HG02973 (cell line): ENCODE measurements at regions not wholly inside any gene's neighbourhood (a gene's known extent, or its start where the extent isn't known, plus 50 kb on each side); places are given as distances from the start of the nearest gene placed in this dataset.

Source experiments
- ATAC-seq: cut with Tn5 transposase; IDR thresholded peaks from one replicate; pipeline ENCODE4 v1.9.1; 2021; ENCODE audit warnings: moderate library complexity; ENCODE audit not compliant: unreplicated experiment

DNA sequence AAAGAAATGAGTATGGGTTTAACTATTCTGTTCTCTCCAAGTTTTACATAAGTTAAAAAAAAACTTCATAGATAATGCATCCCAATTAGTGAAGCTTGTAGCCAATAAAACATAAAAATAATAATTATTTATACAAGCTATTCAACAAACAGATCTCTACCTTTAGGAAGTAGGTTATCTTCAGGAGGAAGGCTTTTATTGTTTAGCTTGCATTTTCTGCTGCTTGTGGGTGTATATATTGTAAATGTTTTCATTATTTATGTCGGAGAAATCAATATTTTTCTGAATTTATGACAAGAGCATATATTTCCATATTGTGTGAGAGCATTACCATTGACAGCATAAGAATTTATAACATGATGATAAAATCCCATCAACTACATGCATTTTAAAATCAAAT, 208.3 kb downstream of the TRAM1L1 start:
- no peak for ATAC-seq

DNA sequence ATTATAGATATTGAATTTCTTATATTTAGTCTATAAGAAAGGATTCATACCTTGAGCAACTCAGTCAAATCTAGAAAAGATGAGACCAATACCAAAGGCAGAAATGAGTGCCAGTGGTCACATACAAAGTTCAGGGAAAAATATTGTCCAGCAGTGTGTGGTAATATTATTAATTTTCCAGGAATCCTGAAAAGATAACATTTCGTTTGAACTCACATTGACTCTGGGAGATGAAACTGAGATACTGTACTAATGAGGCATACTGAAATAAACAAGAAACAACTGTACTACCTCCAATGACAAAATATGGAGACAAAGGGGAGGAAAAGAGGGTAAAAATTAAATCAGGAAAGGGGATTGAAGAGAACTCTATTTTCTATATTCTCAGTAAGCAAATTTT, 212.4 kb downstream of the TRAM1L1 start:
- ATAC-seq, result no peak

DNA sequence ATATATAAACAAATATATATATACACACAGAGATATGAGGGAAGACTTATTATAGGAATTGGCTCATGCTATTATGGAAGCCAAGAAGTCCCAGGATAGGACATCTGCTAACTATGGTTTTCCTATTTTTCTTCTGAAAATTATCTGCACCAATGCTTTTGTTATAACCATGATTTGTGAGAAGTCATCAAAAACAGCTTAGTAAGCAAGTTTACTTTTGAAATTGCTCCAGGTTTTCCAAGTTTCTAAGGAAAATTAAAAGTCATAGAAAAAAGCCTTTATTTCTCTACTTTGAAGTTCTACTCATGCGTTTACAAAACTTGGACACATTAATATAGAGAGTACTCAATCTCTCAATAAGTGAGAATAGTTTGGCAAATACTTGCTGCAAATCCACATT, 213.1 kb downstream of the TRAM1L1 start:
- no peak for ATAC-seq

DNA sequence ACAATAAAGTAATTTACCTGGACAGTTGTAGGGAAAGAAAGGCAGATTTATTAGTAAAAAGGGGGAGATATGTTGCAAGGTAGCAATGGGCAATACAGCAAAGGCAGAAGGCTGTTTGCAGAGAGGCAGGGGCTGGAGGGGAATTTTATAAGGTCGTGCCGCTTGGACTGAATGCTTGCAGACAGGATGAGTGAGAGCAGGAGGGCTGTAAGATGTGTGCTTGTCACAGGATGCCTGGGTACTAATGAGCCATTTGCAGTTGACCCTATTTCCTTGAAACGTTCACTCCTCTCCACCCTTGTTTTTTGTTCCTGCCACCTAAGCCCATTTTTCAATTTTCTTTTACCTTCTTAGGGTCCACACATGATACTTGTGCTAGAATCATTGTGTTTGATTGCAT, 214.7 kb downstream of the TRAM1L1 start:
- no peak for ATAC-seq

DNA sequence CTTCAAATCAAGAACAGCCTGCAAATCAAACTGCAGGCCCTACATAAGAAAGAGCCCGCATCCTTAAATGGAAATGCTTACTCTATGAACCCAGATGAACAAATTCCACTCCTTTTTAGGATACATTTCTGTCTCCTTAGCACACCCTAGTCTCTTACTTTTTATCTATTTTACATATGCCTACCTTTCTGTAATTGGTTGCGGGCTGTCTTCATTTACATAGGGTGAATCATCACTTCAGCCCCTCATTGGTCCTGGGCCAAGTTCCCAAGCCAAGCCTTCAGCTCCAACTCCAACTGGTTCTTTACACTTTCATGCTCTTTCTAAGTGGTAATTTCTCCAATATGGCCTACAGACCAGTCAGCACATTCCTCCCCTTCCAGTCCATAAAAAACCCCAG, 219.3 kb downstream of the TRAM1L1 start:
- ATAC-seq, result no peak

DNA sequence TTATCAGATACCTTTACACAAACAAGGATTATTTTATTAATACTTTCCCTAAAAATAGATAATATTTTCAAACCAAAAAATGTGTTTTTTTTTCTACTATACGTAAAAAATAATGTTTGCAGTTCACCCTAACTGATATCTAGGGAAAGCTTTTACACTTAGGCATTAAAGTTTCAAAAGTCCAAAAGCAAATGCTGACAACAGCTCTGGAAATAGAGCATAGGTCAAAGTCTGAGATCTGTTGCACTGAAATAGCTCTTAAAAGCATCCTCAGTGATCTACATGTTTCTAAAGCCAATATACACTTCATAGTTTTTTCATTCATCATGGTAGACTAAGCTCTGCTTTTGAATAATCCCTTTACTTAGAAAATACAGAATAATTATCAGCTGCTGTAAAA, 222.8 kb downstream of the TRAM1L1 start:
- ATAC-seq, result no peak

DNA sequence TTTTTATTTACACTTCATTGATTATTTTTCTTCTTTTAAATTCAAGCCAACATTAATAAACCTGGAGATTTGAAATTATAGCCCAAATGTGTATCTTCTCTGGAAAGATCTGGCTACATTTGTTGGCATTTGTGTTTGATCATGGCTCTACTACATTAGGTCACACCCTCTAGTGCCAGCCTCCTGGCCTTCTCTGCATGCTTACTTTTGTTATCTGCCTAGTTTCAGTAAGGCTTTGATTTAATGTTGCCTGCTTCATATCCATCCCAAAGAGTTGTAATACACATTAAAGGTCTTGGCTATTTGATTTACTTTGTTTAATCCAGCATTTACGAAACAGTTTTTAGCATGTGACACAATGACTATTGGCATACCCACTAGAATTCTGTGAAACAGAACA, 224.5 kb downstream of the TRAM1L1 start:
- ATAC-seq, result no peak

DNA sequence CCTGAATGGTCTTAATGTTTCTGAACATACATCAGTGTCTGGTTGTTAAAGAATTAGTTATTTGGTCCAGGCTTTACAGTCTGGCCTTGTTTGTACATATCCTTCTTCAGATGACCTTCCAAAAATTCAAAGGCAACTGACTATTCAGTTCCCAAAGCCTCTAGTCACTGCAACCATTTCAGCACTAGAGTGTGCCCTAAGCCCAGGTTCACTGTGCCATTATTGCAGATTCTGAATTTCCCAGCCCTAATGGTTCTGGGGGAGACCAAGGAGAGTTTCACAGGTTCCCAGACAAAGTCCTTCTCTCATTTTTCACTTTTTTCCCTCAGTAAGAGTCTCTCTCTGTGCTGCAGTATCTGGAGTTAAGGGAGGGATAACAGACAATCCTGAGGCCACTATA, 235.8 kb downstream of the TRAM1L1 start:
- no peak for ATAC-seq

DNA sequence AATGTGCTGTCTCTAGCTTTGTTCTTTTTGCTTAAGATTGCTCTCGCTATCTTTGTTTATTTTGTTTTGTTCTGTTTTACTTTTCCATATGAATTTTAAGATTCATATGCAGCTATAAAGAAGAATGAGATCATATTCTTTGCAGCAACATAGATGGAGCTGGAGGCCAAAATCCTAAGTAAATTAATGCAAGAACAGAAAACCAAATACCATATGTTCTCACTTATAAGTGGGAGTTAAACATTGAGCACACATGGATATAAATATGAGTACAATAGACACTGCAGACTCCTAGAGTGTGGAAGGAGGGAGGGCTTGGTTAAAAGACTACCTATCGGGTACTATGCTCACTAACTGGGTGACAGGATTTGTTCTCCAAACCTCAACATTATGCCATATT, 237.8 kb downstream of the TRAM1L1 start:
- no peak for ATAC-seq

DNA sequence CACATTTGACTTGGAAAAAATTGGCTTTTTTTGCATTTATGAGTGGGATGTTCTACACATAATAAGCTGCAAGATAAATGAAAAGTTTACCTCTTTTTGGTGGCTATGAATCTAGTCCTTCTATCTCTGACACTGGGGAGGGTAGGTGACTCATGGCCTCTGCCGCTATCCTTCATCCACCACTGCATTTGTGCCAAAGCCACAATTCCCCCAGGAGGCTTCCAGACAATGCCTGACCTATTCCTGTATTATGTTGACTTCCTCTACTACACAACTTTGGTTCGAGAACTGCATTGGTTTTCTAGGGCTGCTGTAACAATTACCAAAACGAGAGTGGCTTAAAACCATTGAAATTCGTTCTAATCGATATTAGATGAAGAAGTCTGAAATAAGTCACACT, 245.6 kb downstream of the TRAM1L1 start:
- no peak for ATAC-seq

DNA sequence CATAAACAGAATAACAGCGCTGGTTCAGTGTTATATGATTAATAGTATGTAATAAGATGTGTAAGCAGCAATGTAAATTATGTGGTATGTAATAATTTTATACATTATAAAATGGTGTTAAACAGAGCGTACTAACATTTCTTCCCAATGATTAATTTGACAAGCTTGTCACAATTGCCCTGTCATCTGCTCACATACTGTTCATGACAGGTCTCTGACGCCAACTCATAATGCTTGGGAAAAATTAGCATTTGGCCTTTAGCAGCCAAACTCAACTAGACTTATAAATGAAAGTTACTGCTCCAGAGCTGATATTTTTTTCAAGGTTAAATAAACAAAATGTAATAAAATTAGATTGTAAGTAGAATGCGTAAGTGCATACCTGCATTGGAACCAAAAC, 246.8 kb downstream of the TRAM1L1 start:
- no peak for ATAC-seq

DNA sequence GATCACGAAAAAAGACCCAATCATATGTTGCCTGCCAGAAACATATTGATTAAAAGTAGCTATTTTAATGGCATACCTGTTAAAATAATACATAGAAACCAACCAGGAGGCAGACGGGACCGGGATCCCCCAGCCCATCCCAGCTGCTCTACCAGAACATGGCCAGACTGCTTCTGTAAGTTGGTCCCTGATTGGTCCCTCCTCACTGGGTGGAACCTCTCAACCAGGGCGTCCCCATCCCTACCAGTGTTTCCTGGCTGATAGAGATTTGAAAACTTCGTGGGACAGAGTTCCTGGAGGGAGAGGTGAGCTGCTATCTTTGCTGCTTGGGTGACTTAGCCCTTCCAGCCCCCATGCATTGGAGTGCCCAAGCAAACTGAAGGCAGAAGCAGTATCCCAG, 256.2 kb downstream of the TRAM1L1 start:
- no peak for ATAC-seq

DNA sequence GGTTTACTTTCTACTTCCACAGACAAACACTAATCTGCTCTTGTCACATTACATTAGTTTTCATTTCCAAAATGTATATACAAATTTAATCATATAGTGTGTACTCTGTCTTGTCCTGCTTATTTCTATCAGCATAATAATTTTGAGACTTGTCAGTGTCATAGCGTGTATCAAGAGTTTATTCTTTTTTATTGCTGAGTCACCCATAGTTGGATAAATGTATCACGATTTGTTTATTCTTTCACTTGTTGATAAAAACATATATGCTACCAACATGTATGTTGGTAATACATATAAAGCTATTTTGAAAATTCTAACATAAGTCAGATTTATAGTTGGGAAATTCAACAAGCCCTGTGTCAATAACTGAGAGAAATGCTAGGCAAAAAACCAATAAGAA, 261.2 kb downstream of the TRAM1L1 start:
- ATAC-seq, result no peak

DNA sequence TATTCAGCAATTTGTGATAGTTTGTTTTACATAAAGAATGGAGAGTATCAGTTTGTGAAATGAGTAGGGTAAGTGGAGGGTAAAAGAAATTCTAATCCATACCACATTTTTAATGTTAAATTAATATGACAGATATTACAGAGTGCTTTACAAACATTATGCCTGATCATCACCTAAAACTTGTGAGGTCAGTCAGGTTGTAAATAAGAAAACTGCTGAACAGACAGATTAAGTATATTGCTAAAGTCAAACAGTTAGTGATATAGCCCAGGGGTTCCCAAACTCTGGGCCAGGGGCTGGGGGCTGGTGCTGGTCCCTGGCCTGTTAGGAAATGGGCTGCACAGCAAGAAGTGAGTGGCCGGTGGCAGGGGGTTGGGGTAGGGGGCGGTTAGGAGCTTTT, 273.6 kb downstream of the TRAM1L1 start:
- ATAC-seq, result no peak

DNA sequence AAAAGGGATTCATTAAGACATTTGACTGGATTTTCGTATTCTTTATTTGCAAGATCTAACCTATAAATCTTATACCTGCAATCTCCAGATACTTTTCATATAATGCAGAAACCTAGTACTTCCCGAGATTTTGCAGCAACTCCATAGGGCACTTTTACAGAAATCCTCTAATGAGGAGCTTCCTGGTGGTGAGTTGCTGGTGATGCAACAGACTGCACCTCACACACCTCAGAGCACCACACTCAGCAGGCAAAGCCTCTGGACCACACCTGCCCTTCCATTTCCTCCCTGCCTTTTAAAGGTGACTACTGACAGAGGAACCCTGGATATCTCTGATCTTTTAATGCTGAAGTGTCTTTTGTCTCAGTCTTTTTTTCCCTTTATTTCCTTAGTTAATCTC, 289.4 kb downstream of the TRAM1L1 start:
- ATAC-seq, result no peak

DNA sequence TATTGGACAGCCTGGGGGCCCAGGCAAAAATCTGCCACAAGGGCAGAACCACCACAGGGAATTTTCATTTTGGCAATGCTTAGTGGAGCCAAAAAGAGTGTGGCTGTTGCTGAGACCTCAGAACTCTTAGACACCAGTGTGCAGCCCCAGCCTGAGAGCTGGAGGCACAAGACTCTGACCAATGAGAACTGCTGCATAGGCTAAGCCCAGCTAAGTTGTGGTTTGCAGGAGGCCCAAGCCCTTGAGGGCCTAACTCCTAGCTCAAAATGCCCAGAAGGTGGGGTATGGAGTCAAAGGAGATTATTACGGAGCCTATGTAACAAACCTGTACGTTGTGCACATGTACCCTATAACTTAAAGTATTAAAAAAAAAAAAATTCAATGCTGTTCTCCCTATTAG, 296.7 kb downstream of the TRAM1L1 start:
- no peak for ATAC-seq

DNA sequence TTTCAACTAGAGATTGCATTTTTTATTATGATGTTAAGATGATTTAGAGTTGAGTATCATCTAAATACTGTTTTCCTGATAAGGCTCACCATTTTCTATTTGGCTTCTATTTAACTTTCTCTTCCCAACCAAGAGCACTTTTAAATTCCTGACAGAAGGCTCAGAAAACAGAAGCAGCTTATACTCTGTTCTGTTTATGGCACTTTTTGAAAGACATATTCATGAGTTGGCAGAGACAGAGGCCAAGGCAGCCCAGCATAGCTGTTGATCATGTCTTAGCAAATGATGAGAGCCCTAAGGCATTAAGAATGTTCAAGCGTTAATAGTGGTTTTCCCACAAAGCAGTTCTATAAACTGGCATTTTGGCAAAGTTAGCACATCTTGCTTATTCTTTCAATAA, 330.3 kb downstream of the TRAM1L1 start:
- no peak for ATAC-seq

DNA sequence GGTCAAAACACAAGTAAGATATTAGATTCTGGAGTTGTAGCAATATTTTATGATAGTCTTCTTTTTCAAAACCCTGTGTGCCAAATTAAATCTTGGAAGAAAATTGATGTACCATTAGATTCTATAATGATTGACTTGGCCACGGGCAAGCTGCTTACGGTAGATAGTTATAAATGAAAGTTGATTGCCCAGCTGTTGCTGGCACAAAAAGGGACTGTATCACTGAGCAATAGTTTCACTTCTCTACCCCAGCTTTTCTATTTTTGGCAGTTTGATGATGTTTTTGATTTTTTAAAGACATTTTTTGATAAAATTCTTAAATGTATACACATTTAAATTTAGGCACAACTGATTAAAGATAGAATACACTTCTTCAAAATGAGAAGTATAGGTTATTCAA, 333.3 kb downstream of the TRAM1L1 start:
- ATAC-seq, result no peak

DNA sequence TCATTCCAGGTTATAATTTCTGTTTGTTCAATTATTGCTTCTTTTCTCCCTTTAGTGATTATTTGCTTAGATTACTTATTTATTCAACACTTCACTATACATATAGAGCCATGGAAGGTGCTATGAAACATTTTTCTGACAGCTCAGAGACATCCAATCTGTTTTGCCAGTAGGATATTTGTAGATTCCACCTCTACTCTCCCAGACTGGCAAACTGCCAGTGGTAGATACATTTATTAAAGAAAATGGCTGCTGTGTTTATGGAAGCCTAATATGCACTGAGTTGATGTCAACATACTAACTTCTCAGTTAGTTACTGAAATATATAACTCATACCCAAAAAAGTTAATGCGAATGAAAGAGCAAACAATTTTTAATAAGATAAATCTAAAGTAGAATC, 348.6 kb downstream of the TRAM1L1 start:
- ATAC-seq, result no peak

DNA sequence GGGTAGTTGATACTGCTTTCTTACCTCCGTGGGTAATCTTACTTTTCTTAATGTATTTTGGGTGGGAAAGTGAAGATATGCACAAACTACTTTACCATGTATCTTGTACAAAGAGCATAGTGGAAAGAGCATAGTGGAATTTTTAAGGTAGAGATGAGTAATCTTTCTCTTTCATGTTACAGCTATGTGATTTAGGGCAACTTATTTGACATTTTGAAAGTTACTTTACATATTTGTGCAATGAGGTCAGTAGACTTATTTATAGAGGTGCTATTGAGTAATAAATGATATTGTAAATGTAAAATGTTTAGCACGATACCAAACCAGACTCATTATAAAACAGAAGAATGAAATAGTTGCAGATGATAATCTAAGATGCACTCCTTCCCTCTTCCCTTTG, 351.2 kb downstream of the TRAM1L1 start:
- ATAC-seq, result no peak

DNA sequence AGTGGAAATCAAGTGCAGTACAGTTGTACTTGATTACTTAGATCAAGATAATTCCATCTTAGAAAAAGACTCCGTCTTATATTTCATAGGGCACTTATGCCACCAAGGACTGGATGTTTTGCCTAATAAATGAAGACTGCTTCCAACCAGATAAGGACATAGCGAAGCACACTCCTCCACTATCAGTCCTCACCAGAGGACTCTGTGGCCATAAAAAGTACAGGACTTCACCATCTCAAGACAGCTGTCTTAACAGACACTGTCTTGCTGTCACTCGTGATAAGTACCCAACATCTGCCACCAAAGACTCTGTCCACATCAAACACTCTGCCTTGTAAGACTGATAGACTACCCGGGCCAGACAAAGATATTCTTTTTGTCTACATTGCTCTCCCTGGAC, 352.0 kb downstream of the TRAM1L1 start:
- no peak for ATAC-seq

DNA sequence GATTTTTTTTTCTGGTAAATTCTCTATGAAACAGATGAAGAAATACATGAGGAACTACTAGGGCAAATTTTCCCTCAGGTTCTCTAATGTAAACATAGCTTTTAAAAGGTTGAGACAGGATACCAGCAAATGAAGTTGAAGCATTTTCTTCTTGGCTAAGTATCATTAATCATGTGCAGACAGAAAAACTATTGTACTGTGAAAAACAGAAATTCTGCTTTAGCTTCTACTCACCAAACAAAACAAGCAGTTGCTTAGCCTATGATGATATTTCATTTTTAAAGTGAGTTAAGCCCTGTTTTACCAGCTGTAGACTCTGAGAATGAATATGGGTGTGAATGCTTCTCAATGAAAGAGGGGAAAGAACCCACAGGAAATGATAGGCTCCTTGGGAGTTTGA, 358.9 kb downstream of the TRAM1L1 start:
- no peak for ATAC-seq

DNA sequence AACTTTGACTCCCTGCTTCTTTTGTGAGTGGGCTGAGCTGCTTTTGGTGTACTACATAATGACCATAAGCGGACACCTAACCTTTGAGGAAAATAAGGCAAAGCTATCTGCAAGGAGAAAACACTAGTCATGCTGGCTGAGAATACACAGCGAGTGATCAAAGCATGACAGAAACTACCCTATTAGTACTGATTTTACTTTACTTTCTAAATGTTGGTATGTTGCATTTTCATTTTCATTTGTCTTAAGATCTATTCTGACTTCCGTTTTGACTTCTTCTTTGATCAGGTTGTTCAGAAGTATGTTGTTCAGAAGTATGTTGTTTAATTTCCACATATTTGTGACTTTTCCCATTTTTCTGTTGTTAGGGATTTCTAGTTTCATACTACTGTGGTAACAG, 361.1 kb downstream of the TRAM1L1 start:
- peak; percentile 96 for ATAC-seq

DNA sequence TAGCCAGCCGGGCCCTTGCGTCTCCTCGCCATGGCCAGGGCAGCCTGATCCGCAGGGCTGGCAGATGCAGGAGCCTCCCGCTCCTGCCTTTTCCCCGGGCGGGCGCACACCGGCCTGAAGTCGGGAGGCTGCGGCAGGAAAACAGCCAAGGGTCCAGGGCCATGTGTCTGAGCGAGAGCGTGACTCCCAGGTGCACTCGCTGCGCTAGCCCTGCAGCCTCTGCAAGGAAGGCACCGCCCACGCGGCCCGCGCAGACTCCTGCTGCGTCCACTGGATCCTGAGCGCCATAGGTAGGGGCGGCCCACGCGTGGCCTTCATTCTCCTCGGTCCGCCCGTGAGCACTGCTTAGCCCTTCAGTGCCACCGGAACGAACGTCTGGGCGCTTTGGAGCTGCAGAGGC, 379.9 kb downstream of the TRAM1L1 start:
- ATAC-seq, result no peak
